ENCODE measurements at regions not wholly inside any gene's neighbourhood (a gene's known extent, or its start where the extent isn't known, plus 50 kb on each side); places are given as distances from the start of the nearest gene placed in this dataset.

DNA sequence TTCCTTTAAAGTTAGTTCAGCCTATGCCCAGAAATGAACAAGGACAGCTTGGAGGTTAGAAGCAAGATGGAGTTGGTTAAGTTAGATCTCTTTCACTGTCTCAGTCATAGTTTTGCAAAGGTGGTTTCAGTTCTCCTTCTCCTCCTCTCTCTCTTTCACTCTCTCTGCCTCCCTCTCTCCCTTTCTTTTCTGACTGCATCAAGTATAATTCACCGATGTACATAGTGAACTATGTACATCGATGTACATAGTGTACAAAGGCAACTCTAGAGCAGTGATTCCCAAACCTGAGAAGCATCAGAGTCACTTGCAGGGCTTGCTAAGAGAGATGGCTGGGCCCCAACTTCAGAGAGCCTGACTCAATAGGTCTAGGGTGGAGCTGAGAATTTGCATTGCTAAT, 1259.7 kb downstream of the TYW1 start:
- intact Hi-C loops (cut with DNase I), result no loop called here
- TF ChIP-seq CTCF (IDR thresholded peaks at IDR 0.05), result no peak
- TF ChIP-seq EP300 (IDR thresholded peaks at IDR 0.05), result no peak
- no peak for TF ChIP-seq POLR2A (IDR thresholded peaks at IDR 0.05)
- no peak for TF ChIP-seq POLR2AphosphoS5 (IDR thresholded peaks at IDR 0.05)
- H3K4me3 ChIP-seq, result no peak overlapping the region
- no peaks in the 10 kb centered on the region for H3K4me1 ChIP-seq
- H3K27me3 ChIP-seq, result peaks cover 0 to 5% (median 0%) of the 10 kb centered on the region in 3 donors
- no peak for DNase-seq
- H3K36me3 ChIP-seq, result no peaks in the 10 kb centered on the region
- H3K27ac ChIP-seq, result no peak overlapping the region
- H3K9me3 ChIP-seq, result peaks cover 0 to 3% (median 0%) of the 10 kb centered on the region in 4 donors
- WGBS, 2 donors, result 93 to 94% methylated on average over 2 of the region's 2 CpGs

DNA sequence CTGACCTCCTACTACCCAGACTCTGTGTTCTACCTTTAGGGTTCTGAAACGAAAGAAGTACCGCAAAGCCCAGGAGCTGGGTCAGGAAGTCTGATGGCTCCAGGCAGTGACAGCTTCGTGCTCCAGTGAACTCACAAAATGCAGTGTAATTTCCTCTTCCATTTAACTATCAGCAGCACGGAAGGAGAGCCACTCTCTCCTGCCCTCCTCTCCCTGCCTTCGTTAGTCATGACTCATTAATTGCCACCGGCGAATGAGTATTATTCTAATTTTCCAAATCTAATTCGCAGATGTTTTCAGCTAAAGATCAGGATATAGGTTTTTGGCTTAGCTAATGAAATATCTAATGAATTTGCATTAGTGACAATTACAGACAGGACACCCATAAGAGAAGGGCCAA, 1262.0 kb downstream of the TYW1 start:
- intact Hi-C loops (cut with DNase I), result no loop called here
- Histone ChIP-seq H3K4me1 (no peaks in the 10 kb centered on the region), H3K36me3 (no peaks in the 10 kb centered on the region), H3K27me3 (peaks cover 0 to 5% (median 0%) of the 10 kb centered on the region in 3 donors), H3K9me3 (peaks cover 0 to 3% (median 0%) of the 10 kb centered on the region in 4 donors), H3K27ac (no peak overlapping the region), H3K4me3 (no peak overlapping the region)
- 49 to 67% methylated on average over 8 of the region's 8 CpGs for WGBS, 2 donors
- no peak for DNase-seq
- TF ChIP-seq CTCF (IDR thresholded peaks at IDR 0.05) (no peak), EP300 (IDR thresholded peaks at IDR 0.05) (no peak), POLR2A (IDR thresholded peaks at IDR 0.05) (no peak), POLR2AphosphoS5 (IDR thresholded peaks at IDR 0.05) (no peak)

- no peaks in the 10 kb centered on the region for H3K36me3 ChIP-seq
- no peaks in the 10 kb centered on the region for H3K4me1 ChIP-seq
- no peak for DNase-seq
- no peak for TF ChIP-seq CTCF (IDR thresholded peaks at IDR 0.05)
- no peak for TF ChIP-seq EP300 (IDR thresholded peaks at IDR 0.05)
- TF ChIP-seq POLR2A (IDR thresholded peaks at IDR 0.05), result no peak
- no peak for TF ChIP-seq POLR2AphosphoS5 (IDR thresholded peaks at IDR 0.05)
- H3K9me3 ChIP-seq, result peaks cover 6 to 18% (median 10%) of the 10 kb centered on the region in 4 donors
- intact Hi-C loops (cut with DNase I), result no loop called here
- H3K27ac ChIP-seq, result no peak overlapping the region
- H3K27me3 ChIP-seq, result no peaks in the 10 kb centered on the region
- WGBS, 2 donors, result 29 to 44% methylated on average over 3 of the region's 3 CpGs
- no peak overlapping the region for H3K4me3 ChIP-seq
These were observed 1268.6 kb downstream of the TYW1 start for GRCh38 chr7:68265258-68265657.

DNA sequence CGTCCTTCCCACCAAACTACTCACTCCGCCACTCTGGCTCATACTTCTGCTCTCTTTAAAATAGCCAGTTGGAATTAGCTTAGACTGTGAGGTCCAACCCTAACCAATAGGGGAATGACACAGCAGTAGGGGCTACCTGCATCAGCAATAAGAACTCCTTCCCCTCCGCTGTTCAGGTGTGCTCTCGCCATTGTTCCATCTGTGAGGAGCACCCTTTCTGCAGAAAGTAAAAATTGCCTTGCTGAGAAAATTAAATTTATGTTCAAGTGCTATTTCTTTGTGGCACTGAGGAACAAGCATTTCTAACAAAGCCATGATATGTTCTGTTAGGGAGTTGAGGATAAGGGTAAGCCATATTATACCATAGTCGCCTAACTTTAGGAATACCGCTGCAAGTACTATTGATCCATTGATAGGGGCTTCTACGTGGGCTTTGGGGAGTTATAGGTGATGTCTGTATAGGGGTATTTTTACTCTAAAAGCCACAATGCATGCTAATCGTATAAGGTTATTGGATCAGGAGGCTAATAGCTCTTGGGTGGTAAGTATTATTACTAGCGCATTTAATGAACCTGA, 1269.5 kb downstream of the TYW1 start:
- TF ChIP-seq POLR2A (IDR thresholded peaks at IDR 0.05) (no peak), CTCF (IDR thresholded peaks at IDR 0.05) (no peak), EP300 (IDR thresholded peaks at IDR 0.05) (no peak), POLR2AphosphoS5 (IDR thresholded peaks at IDR 0.05) (no peak)
- no peak overlapping the region for H3K4me3 ChIP-seq
- DNase-seq, result no peak
- H3K27me3 ChIP-seq, result no peaks in the 10 kb centered on the region
- intact Hi-C loops (cut with DNase I), result no loop called here
- peaks cover 6 to 18% (median 10%) of the 10 kb centered on the region in 4 donors for H3K9me3 ChIP-seq
- no peaks in the 10 kb centered on the region for H3K36me3 ChIP-seq
- no peak overlapping the region for H3K27ac ChIP-seq
- WGBS, 2 donors, result 88 to 89% methylated on average over 9 of the region's 9 CpGs
- H3K4me1 ChIP-seq, result no peaks in the 10 kb centered on the region

DNA sequence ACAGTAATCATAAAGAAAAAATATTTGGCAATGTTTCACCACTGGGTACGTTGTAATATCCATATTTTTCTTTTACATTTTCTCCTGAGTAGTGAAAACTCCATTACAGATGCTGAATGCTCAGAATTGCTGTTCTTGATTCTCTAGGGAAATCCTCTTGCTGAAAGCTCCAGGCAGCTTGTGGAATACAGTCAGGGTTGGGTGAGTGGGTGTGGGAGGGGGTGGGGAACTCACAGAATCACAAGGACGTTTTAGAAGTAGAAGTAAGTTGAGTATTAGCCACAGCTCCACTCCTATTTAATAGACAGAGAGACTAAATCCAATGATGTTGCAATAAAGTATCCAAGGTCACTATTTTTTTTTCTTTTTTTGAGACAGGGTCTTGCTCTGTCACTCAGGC, 1270.9 kb downstream of the TYW1 start:
- intact Hi-C loops (cut with DNase I), result no loop called here

More for the DNA sequence above, 1270.9 kb downstream of the TYW1 start:
- Histone ChIP-seq H3K27ac (no peak overlapping the region), H3K4me3 (no peak overlapping the region), H3K36me3 (no peaks in the 10 kb centered on the region), H3K27me3 (no peaks in the 10 kb centered on the region), H3K9me3 (peaks cover 6 to 18% (median 10%) of the 10 kb centered on the region in 4 donors), H3K4me1 (no peaks in the 10 kb centered on the region)
- 39 to 60% methylated on average over 2 of the region's 2 CpGs for WGBS, 2 donors
- DNase-seq, result no peak
- no peak for TF ChIP-seq POLR2AphosphoS5 (IDR thresholded peaks at IDR 0.05)
- no peak for TF ChIP-seq POLR2A (IDR thresholded peaks at IDR 0.05)
- TF ChIP-seq CTCF (IDR thresholded peaks at IDR 0.05), result no peak
- no peak for TF ChIP-seq EP300 (IDR thresholded peaks at IDR 0.05)
